WI38 (cell line): ENCODE measurements at regions not wholly inside any gene's neighbourhood (a gene's known extent, or its start where the extent isn't known, plus 50 kb on each side); places are given as distances from the start of the nearest gene placed in this dataset.

Experiments used
- H3K4me3 ChIP-seq: 2 replicates; pipeline ENCODE4 v1.5.1; 2011; ENCODE audit warnings: low read depth, mild to moderate bottlenecking, control low read depth, low read length
- TF ChIP-seq, protein P1 (sequence below): IDR thresholded peaks from 2 replicates; pipeline ENCODE4 v1.5.1; 2012; ENCODE audit warnings: low read depth, mild to moderate bottlenecking, control low read depth, low read length

DNA sequence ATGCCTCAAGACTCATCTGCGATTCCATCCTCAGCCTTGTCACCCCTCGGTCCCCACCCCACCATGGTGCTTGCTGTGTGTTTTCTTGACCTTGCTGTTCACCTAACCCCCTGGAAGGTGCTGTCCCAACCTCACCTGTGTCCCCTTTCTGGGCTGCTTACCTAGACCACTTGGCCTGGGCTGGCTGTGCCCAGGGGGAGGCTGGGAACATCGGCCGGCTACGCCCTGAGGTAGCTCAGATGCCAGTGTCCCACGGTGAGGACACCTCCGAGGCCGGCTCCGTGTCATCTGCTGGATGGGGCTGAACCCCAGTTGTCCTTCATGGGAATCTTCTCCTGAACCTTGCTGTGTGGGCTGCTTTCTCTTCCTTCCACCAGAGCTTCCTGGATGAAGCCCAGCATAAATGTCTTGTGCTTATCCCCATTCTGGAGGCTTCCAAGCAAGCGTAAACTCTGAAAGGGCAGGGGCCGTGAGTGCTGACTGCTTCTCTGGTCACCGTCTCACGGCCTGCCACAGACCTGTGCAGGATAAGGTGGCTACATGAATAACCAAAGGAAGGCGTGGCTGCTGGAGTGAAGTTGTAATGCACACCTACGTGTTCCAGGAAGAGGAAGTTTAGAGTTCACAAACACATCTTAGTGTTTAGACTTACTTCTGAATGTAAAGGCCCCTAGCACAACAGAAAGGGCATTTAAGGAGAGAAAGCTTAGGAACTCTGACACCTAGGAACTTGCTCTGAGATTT is 724.3 kb downstream of the TBC1D22A start:
- no peak overlapping the region for H3K4me3 ChIP-seq
- TF ChIP-seq, protein P1, sequence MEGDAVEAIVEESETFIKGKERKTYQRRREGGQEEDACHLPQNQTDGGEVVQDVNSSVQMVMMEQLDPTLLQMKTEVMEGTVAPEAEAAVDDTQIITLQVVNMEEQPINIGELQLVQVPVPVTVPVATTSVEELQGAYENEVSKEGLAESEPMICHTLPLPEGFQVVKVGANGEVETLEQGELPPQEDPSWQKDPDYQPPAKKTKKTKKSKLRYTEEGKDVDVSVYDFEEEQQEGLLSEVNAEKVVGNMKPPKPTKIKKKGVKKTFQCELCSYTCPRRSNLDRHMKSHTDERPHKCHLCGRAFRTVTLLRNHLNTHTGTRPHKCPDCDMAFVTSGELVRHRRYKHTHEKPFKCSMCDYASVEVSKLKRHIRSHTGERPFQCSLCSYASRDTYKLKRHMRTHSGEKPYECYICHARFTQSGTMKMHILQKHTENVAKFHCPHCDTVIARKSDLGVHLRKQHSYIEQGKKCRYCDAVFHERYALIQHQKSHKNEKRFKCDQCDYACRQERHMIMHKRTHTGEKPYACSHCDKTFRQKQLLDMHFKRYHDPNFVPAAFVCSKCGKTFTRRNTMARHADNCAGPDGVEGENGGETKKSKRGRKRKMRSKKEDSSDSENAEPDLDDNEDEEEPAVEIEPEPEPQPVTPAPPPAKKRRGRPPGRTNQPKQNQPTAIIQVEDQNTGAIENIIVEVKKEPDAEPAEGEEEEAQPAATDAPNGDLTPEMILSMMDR, result no peak

DNA sequence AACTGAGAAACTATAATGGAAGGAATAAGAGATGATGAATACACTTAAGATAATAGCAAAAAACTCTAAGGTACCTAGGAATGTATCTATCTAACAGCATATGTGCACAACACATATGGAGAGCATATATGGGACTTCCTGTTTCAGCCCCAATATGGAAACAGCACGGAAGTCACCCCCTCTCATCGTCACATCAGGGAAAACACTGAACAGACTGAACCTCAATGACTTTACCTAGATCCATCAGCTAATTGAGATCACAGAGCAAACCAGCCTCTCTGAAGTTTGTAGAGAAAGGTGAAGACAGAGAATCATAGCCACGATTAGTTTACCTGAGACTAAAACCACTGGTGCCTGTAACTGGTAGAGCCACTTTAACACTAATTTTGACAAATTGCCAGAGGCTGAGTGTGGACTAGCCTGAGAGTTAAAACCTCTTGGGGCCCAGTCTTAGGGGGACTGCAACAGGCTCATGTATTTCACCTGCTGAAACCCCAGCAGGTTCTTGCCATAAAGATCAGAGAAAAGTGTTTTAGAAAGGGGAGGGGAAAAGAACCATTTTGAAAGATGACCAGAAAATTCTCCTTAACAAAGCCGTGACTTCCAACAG is 722.6 kb downstream of the TBC1D22A start:
- no peak overlapping the region for H3K4me3 ChIP-seq
- TF ChIP-seq, protein P1, result no peak

DNA sequence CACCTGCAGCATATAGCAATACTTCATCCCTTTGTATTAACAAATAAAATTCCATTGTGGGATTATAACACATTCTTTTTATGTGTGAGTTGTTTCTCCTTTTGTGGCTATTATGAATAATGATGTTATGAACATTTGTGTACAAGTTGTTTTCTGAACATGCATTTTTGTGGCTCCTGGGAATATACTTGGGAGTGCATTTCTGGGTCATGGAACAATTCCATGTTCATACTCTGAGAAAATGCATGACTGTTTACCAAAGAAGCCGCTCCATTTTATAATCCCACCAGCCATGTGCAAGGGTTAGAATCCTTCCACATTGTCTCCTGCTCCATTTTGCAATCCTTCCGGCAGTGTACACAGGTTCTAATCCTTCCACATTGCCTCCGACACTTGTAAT is 713.8 kb downstream of the TBC1D22A start:
- H3K4me3 ChIP-seq, result no peak overlapping the region
- TF ChIP-seq, protein P1, result no peak

DNA sequence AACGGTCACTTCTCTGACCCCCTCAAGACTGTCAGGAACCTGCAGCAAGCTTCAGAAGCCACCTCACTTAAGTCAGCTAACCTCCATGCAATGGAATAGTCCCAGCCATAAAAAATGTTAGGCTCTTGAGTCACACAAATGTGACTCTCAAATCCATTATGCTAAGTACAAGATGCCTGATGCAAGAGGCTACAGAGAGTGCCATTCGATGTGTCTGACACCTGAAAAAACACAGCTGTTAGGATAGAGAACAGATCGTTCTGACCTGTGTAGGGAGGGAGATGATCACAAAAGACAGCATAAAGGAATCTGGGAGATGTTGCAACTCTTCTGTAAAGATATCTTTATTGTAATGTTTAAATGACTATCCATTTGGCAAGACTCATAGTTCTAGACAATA is 712.4 kb downstream of the TBC1D22A start:
- TF ChIP-seq, protein P1, result no peak
- no peak overlapping the region for H3K4me3 ChIP-seq

DNA sequence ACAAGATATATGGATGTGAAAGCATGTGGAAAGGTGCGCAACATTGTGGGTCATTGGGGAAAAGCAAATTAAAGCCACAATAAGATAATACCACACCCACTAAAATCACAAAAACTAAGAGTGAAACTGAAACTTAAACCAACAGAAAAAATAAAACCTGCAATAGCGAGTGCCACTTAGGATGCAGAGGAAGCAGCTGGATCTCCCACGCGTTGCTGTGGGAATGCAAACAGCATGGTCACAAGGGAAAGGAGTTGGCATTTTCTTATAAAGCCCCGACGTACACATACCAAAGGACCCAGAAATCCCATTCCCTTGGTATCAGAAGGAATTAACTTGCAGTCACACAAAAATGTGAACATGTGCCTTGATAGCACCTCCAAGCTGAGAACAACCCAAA is 712.0 kb downstream of the TBC1D22A start:
- TF ChIP-seq, protein P1, result no peak
- H3K4me3 ChIP-seq, result no peak overlapping the region

DNA sequence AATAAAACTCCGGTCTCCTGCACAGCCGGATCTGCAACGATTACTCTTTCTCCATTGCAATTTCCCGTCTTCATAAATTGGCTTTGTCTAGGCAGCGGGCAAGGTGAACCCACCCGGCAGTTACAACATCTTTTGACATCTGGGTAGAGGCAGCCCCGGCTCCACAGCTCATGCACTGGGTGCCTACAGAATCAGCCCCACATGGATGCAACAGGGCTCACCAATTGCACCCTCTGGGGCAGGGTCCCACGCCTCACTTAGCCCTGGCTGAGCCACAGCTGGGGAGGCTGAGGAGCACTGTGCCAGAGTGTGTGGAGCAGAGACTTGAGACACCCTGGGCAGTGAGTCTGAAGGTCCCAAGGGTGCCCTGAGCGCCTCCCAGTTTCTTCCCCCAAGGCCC is 710.2 kb downstream of the TBC1D22A start:
- TF ChIP-seq, protein P1, result no peak
- no peak overlapping the region for H3K4me3 ChIP-seq

DNA sequence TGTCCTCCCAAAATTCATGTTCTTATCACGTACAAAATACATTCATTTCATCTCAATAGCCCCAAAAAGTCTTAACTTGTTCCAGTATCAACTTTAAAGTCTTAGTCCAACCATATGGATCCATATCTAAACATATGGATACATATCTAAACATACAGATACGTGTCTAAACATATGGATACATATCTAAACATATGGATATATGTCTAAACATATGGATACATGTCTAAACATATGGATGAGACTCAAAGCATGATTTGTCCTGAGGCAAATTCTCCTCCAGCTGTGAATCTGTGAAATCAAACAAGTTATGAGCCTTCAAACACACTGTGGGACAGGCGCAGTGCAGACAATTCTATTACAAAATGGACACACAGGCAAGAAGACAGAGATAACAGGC is 709.0 kb downstream of the TBC1D22A start:
- TF ChIP-seq, protein P1, result no peak
- no peak overlapping the region for H3K4me3 ChIP-seq
